ENCODE measurements at regions not wholly inside any gene's neighbourhood (a gene's known extent, or its start where the extent isn't known, plus 50 kb on each side); places are given as distances from the start of the nearest gene placed in this dataset.

DNA sequence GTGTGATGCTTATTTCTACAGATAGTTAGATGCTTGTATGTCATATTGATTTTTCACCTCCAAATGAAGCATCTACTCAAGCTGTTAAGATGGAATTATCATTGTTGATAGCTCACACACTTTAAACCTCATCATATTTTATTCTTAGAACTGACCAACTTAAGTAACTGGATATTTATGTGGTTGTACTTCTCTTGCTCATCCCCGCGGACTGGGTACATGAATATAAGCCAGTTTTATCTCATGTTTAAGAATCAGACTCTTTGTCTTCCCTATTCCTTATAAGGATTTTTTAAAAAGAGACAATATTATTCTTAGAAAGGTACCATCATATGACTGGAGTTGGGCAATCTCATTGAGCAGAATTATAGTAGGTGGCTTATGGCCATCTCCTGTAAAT lies 358.7 kb downstream of the DSC3 start:
- TF ChIP-seq, protein P1, sequence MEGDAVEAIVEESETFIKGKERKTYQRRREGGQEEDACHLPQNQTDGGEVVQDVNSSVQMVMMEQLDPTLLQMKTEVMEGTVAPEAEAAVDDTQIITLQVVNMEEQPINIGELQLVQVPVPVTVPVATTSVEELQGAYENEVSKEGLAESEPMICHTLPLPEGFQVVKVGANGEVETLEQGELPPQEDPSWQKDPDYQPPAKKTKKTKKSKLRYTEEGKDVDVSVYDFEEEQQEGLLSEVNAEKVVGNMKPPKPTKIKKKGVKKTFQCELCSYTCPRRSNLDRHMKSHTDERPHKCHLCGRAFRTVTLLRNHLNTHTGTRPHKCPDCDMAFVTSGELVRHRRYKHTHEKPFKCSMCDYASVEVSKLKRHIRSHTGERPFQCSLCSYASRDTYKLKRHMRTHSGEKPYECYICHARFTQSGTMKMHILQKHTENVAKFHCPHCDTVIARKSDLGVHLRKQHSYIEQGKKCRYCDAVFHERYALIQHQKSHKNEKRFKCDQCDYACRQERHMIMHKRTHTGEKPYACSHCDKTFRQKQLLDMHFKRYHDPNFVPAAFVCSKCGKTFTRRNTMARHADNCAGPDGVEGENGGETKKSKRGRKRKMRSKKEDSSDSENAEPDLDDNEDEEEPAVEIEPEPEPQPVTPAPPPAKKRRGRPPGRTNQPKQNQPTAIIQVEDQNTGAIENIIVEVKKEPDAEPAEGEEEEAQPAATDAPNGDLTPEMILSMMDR (IDR thresholded peaks at IDR 0.05): no peak
- no peak for TF ChIP-seq ZFX (IDR thresholded peaks at IDR 0.05; ENCODE audit: borderline replicate concordance)
